ENCODE measurements at regions not wholly inside any gene's neighbourhood (a gene's known extent, or its start where the extent isn't known, plus 50 kb on each side); places are given as distances from the start of the nearest gene placed in this dataset.
"Not testable (repeated sequence)": the region's sequence is repeated elsewhere in the genome, so short reads cannot be mapped to it uniquely, and the experiment has no call there.

GRCh38 chr5:52165806-52166205 lies 621.9 kb upstream of the ITGA1 start:
- H3K36me3 Mint-ChIP-seq; ATAC-seq; H3K36me3 ChIP-seq (ENCODE audit: control insufficient read depth, insufficient read depth, low read length); intact Hi-C loops (cut with micrococcal nuclease); H3K9me3 ChIP-seq (ENCODE audit: control insufficient read depth, insufficient read depth, low read length); H3K4me3 Mint-ChIP-seq; H3K4me3 ChIP-seq (ENCODE audit: low read length); H3K27ac ChIP-seq (ENCODE audit: low read length); H3K27ac Mint-ChIP-seq; H3K27me3 Mint-ChIP-seq (ENCODE audit: low read depth in 2 of 2); H3K27me3 ChIP-seq (ENCODE audit: control insufficient read depth, insufficient read depth, low read length); DNase-seq; H3K4me1 ChIP-seq (ENCODE audit: control insufficient read depth, insufficient read depth, low read length); H3K4me1 Mint-ChIP-seq; H3K9me3 Mint-ChIP-seq: not testable (repeated sequence)
- WGBS (ENCODE audit: insufficient coverage) = 86% methylated on average over 3 of the region's 3 CpGs

GRCh38 chr5:52173133-52173532 lies 614.6 kb upstream of the ITGA1 start:
- no peaks in the 10 kb centered on the region for H3K9me3 ChIP-seq (ENCODE audit: control insufficient read depth, insufficient read depth, low read length)
- H3K27ac ChIP-seq (ENCODE audit: low read length) = no peak overlapping the region
- no peaks in the 10 kb centered on the region for H3K27me3 Mint-ChIP-seq (ENCODE audit: low read depth in 2 of 2)
- no peak for TF ChIP-seq CTCF (IDR thresholded peaks at IDR 0.05)
- H3K27ac Mint-ChIP-seq = no peak overlapping the region
- peaks cover 8 to 11% of the 10 kb centered on the region in 2 donors for H3K9me3 Mint-ChIP-seq
- H3K4me1 Mint-ChIP-seq = no peaks in the 10 kb centered on the region
- H3K4me3 ChIP-seq (ENCODE audit: low read length) = no peak overlapping the region
- WGBS (ENCODE audit: insufficient coverage) = no CpG with 5 or more reads among the region's 1 CpG
- no peak for DNase-seq
- no peaks in the 10 kb centered on the region for H3K36me3 ChIP-seq (ENCODE audit: control insufficient read depth, insufficient read depth, low read length)
- no peak overlapping the region for H3K4me3 Mint-ChIP-seq
- no peaks in the 10 kb centered on the region for H3K27me3 ChIP-seq (ENCODE audit: control insufficient read depth, insufficient read depth, low read length)
- no peak for ATAC-seq
- no peaks in the 10 kb centered on the region for H3K36me3 Mint-ChIP-seq
- intact Hi-C loops (cut with micrococcal nuclease) = no loop called here
- H3K4me1 ChIP-seq (ENCODE audit: control insufficient read depth, insufficient read depth, low read length) = no peaks in the 10 kb centered on the region

GRCh38 chr5:52177193-52177592 lies 610.5 kb upstream of the ITGA1 start:
- H3K36me3 Mint-ChIP-seq = no peaks in the 10 kb centered on the region
- no peaks in the 10 kb centered on the region for H3K9me3 ChIP-seq (ENCODE audit: control insufficient read depth, insufficient read depth, low read length)
- H3K27ac ChIP-seq (ENCODE audit: low read length) = no peak overlapping the region
- intact Hi-C loops (cut with micrococcal nuclease) = no loop called here
- no peaks in the 10 kb centered on the region for H3K27me3 ChIP-seq (ENCODE audit: control insufficient read depth, insufficient read depth, low read length)
- no peaks in the 10 kb centered on the region for H3K4me1 Mint-ChIP-seq
- H3K4me1 ChIP-seq (ENCODE audit: control insufficient read depth, insufficient read depth, low read length) = no peaks in the 10 kb centered on the region
- TF ChIP-seq CTCF (IDR thresholded peaks at IDR 0.05) = no peak
- DNase-seq = no peak
- H3K36me3 ChIP-seq (ENCODE audit: control insufficient read depth, insufficient read depth, low read length) = no peaks in the 10 kb centered on the region
- H3K4me3 Mint-ChIP-seq = no peak overlapping the region
- H3K4me3 ChIP-seq (ENCODE audit: low read length) = no peak overlapping the region
- no peak for ATAC-seq
- no peak overlapping the region for H3K27ac Mint-ChIP-seq
- WGBS (ENCODE audit: insufficient coverage) = 47% methylated on average over 1 of the region's 1 CpG
- no peaks in the 10 kb centered on the region for H3K27me3 Mint-ChIP-seq (ENCODE audit: low read depth in 2 of 2)
- peaks cover 5 to 9% of the 10 kb centered on the region in 2 donors for H3K9me3 Mint-ChIP-seq

DNA sequence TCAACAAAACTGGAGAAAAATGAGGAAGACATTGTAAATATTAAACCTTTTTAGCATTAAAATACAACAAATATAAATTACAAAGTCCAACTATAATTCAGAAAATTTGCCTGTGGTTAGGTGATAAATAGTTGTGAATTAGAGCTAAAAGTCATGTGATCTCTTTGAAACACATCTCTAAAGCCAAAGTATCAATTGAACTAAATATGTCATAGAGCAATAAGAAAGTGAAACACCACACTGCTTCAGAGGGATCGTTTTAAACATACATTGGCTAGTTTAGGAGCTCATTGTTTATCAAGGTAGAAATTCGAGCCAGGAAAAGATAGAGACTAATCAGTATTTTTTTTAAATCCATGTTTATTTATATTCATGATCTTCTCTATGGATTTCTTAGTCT lies 606.3 kb upstream of the ITGA1 start:
- WGBS (ENCODE audit: insufficient coverage) = 60% methylated on average over 1 of the region's 2 CpGs
- no peak overlapping the region for H3K27ac ChIP-seq (ENCODE audit: low read length)
- Mint-ChIP-seq H3K27me3 (ENCODE audit: low read depth in 2 of 2) (no peaks in the 10 kb centered on the region), H3K27ac (no peak overlapping the region), H3K4me1 (no peaks in the 10 kb centered on the region), H3K36me3 (peaks cover 2% of the 10 kb centered on the region), H3K9me3 (peaks cover 4 to 14% of the 10 kb centered on the region in 2 donors), H3K4me3 (no peak overlapping the region)
- H3K27me3 ChIP-seq (ENCODE audit: control insufficient read depth, insufficient read depth, low read length) = no peaks in the 10 kb centered on the region
- H3K9me3 ChIP-seq (ENCODE audit: control insufficient read depth, insufficient read depth, low read length) = no peaks in the 10 kb centered on the region
- no peak for ATAC-seq
- no peak overlapping the region for H3K4me3 ChIP-seq (ENCODE audit: low read length)
- no peak for DNase-seq
- H3K36me3 ChIP-seq (ENCODE audit: control insufficient read depth, insufficient read depth, low read length) = no peaks in the 10 kb centered on the region
- no peak for TF ChIP-seq CTCF (IDR thresholded peaks at IDR 0.05)
- no peaks in the 10 kb centered on the region for H3K4me1 ChIP-seq (ENCODE audit: control insufficient read depth, insufficient read depth, low read length)
- intact Hi-C loops (cut with micrococcal nuclease) = no loop called here

All from natural killer cell (primary cell).